Uterus (tissue), 2 donors: ENCODE measurements at regions not wholly inside any gene's neighbourhood (a gene's known extent, or its start where the extent isn't known, plus 50 kb on each side); places are given as distances from the start of the nearest gene placed in this dataset.

Source experiments
- POLR2A ChIP-seq, 2 donors: fragments of 450-650 bp; IDR thresholded peaks; one replicate each; pipeline ENCODE4 v1.6.1; 2016; ENCODE audit warnings: antibody characterized with exemption in 2 of 2, mild to moderate bottlenecking in 1 of 2, moderate library complexity in 1 of 2
- TF ChIP-seq, protein P1 (sequence below), 4 experiments: fragments of 200-600 bp in 2 of 4; fragments of 450-650 bp in 2 of 4; sonication (generic) in 2 of 4; IDR thresholded peaks; one replicate each; pipeline ENCODE4 v1.5.1; 2016 to 2019; ENCODE audit warnings: antibody characterized with exemption in 4 of 4, mild to moderate bottlenecking in 2 of 4, moderate library complexity in 1 of 4

DNA sequence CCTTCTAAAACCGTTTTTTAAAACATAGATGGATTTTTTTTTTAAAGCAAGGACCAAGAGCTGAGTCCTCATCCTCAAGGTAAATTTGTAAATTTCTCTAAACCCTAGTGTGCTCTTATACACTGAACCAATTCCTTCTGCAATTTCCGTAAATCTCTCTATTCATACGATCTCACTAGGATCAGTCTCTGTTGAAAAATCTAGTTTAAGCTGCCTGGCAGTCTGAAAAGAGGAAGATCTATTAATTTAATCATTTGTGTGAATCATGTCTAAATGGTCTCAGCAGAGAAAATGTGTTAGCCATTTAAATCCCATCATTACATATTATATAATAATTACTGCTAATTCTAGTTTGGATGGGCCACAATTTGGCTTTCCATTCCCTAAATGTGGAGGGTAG lies 184.2 kb upstream of the TSHZ2 start:
- TF ChIP-seq, protein P1, sequence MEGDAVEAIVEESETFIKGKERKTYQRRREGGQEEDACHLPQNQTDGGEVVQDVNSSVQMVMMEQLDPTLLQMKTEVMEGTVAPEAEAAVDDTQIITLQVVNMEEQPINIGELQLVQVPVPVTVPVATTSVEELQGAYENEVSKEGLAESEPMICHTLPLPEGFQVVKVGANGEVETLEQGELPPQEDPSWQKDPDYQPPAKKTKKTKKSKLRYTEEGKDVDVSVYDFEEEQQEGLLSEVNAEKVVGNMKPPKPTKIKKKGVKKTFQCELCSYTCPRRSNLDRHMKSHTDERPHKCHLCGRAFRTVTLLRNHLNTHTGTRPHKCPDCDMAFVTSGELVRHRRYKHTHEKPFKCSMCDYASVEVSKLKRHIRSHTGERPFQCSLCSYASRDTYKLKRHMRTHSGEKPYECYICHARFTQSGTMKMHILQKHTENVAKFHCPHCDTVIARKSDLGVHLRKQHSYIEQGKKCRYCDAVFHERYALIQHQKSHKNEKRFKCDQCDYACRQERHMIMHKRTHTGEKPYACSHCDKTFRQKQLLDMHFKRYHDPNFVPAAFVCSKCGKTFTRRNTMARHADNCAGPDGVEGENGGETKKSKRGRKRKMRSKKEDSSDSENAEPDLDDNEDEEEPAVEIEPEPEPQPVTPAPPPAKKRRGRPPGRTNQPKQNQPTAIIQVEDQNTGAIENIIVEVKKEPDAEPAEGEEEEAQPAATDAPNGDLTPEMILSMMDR (IDR thresholded peaks at IDR 0.05), result no peak
- no peak for TF ChIP-seq POLR2A (IDR thresholded peaks at IDR 0.05)
